Parathyroid adenoma (tissue), 2 donors: ENCODE measurements at regions not wholly inside any gene's neighbourhood (a gene's known extent, or its start where the extent isn't known, plus 50 kb on each side); places are given as distances from the start of the nearest gene placed in this dataset.

Experiments used
- H2AFZ ChIP-seq: fragments of 300-600 bp; sonication (generic); one replicate; pipeline ENCODE4 v1.7.0; 2017; ENCODE audit warnings: antibody characterized with exemption, mild to moderate bottlenecking
- H3K27ac ChIP-seq: fragments of 300-600 bp; sonication (generic); one replicate; pipeline ENCODE4 v1.7.0; 2017
- H3K27me3 ChIP-seq: fragments of 300-600 bp; sonication (generic); one replicate; pipeline ENCODE4 v1.7.0; 2017; ENCODE audit warnings: low read length; ENCODE audit not compliant: control insufficient read depth, insufficient read depth
- H3K36me3 ChIP-seq: fragments of 300-600 bp; sonication (generic); one replicate; pipeline ENCODE4 v1.7.0; 2017; ENCODE audit warnings: low read length; ENCODE audit not compliant: control insufficient read depth, insufficient read depth
- H3K4me1 ChIP-seq: fragments of 300-600 bp; sonication (generic); one replicate; pipeline ENCODE4 v1.7.0; 2017; ENCODE audit warnings: control low read depth
- H3K4me2 ChIP-seq: fragments of 300-600 bp; sonication (generic); one replicate; pipeline ENCODE4 v1.7.0; 2017; ENCODE audit warnings: low read length
- H3K4me3 ChIP-seq: fragments of 300-600 bp; sonication (generic); one replicate; pipeline ENCODE4 v1.7.0; 2017; ENCODE audit warnings: low read depth, low read length
- H3K79me2 ChIP-seq: fragments of 300-600 bp; sonication (generic); one replicate; pipeline ENCODE4 v1.7.0; 2017; ENCODE audit warnings: control low read depth
- H3K9ac ChIP-seq: fragments of 300-600 bp; sonication (generic); one replicate; pipeline ENCODE4 v1.7.0; 2017; ENCODE audit warnings: mild to moderate bottlenecking
- H3K9me3 ChIP-seq: fragments of 300-600 bp; sonication (generic); one replicate; pipeline ENCODE4 v1.7.0; 2017; ENCODE audit warnings: low read length; ENCODE audit not compliant: control insufficient read depth
- CTCF ChIP-seq: fragments of 300-600 bp; sonication (generic); IDR thresholded peaks from one replicate; pipeline ENCODE4 v1.7.0; 2017; ENCODE audit warnings: antibody characterized with exemption, mild to moderate bottlenecking
- donor health status: primary hyperparathyroidism.

GRCh38 chr1:62951428-62951827 lies 167.5 kb downstream of the ATG4C start:
- no peak overlapping the region for H3K27ac ChIP-seq
- no peak overlapping the region for H3K4me3 ChIP-seq
- no peak overlapping the region for H2AFZ ChIP-seq
- no peak for TF ChIP-seq CTCF
- H3K9ac ChIP-seq, result no peak overlapping the region
- no peaks in the 10 kb centered on the region for H3K27me3 ChIP-seq
- no peaks in the 10 kb centered on the region for H3K79me2 ChIP-seq
- no peaks in the 10 kb centered on the region for H3K9me3 ChIP-seq
- no peak overlapping the region for H3K4me2 ChIP-seq
- peaks cover 3% of the 10 kb centered on the region for H3K36me3 ChIP-seq
- H3K4me1 ChIP-seq, result no peaks in the 10 kb centered on the region

GRCh38 chr1:62952596-62952995 lies 168.7 kb downstream of the ATG4C start:
- Histone ChIP-seq H3K36me3 (peaks cover 3% of the 10 kb centered on the region), H3K4me3 (no peak overlapping the region), H3K4me1 (no peaks in the 10 kb centered on the region), H3K9ac (no peak overlapping the region), H3K27me3 (no peaks in the 10 kb centered on the region), H3K27ac (no peak overlapping the region), H3K4me2 (no peak overlapping the region), H2AFZ (no peak overlapping the region), H3K9me3 (no peaks in the 10 kb centered on the region), H3K79me2 (no peaks in the 10 kb centered on the region)
- no peak for TF ChIP-seq CTCF

GRCh38 chr1:62953633-62954032 lies 169.7 kb downstream of the ATG4C start:
- Histone ChIP-seq H2AFZ (no peak overlapping the region), H3K4me3 (no peak overlapping the region), H3K79me2 (no peaks in the 10 kb centered on the region), H3K9me3 (no peaks in the 10 kb centered on the region), H3K4me2 (no peak overlapping the region), H3K36me3 (peaks cover 3% of the 10 kb centered on the region), H3K9ac (no peak overlapping the region), H3K4me1 (no peaks in the 10 kb centered on the region), H3K27ac (no peak overlapping the region), H3K27me3 (no peaks in the 10 kb centered on the region)
- TF ChIP-seq CTCF, result no peak

- Histone ChIP-seq H3K4me2 (no peak overlapping the region), H3K4me1 (no peaks in the 10 kb centered on the region), H3K27me3 (no peaks in the 10 kb centered on the region), H3K9ac (no peak overlapping the region), H3K27ac (no peak overlapping the region), H2AFZ (no peak overlapping the region), H3K36me3 (peaks cover 3% of the 10 kb centered on the region), H3K79me2 (no peaks in the 10 kb centered on the region), H3K4me3 (no peak overlapping the region), H3K9me3 (no peaks in the 10 kb centered on the region)
- no peak for TF ChIP-seq CTCF
Measured at GRCh38 chr1:62954758-62955157, 170.8 kb downstream of the ATG4C start.

- Histone ChIP-seq H3K9ac (no peak overlapping the region), H3K4me1 (no peaks in the 10 kb centered on the region), H3K36me3 (peaks cover 3% of the 10 kb centered on the region), H2AFZ (no peak overlapping the region), H3K27me3 (no peaks in the 10 kb centered on the region), H3K27ac (no peak overlapping the region), H3K4me3 (no peak overlapping the region), H3K79me2 (no peaks in the 10 kb centered on the region), H3K9me3 (no peaks in the 10 kb centered on the region), H3K4me2 (no peak overlapping the region)
- no peak for TF ChIP-seq CTCF
Measured at GRCh38 chr1:62955666-62956065, 171.7 kb downstream of the ATG4C start.
